ENCODE measurements at regions not wholly inside any gene's neighbourhood (a gene's known extent, or its start where the extent isn't known, plus 50 kb on each side); places are given as distances from the start of the nearest gene placed in this dataset.
A peak's percentile ranks its signal among the peaks of the same experiment; 100 is the strongest.

DNA sequence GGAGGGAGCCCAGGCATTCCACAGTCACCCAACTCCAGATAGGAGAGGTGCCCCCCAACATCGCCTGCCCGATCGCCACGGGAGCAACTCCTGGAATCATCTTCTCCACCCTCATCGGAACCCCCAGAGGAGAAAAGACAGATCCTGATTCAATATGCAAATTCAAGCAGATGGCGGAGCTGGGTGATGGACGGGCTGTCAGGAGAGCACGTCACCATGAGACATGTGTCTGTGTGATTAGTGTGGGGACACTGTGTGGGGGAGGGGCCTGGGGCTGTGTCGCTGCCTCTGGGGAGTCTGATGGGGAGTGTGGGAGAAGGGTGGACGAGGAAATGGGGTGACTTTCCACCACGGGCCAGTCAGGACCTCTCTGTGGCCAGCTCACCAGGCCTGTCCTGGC is 90.2 kb upstream of the CSF3R start:
- no peak for DNase-seq

DNA sequence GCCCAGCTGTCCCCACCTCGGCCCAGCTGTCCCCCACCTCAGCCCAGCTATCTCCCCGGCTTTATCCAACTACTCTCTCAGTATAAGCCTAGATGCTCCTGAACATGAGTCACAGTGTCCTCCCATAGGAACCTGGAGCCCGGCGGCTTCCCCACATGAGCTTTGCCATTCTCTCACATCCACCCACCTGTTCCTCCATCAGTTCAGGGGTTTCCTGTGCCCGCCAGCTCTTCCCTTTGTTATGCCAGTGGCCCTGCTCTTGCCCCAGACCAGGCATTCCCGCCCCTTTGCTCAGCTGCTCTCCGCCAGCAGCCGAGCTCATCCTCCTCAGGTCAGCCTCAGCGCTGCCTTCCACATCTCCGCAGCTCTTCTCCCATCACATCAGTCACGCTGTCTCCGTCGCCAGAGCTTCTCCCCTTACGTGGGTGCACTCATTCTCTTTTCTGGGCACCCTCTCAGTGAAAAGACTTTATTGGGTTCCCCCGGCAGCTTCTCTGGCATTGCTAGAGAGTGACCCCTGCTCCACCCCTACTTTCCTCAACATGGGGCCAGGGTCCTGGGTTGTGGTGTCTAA is 89.5 kb upstream of the CSF3R start:
- no peak for DNase-seq

DNA sequence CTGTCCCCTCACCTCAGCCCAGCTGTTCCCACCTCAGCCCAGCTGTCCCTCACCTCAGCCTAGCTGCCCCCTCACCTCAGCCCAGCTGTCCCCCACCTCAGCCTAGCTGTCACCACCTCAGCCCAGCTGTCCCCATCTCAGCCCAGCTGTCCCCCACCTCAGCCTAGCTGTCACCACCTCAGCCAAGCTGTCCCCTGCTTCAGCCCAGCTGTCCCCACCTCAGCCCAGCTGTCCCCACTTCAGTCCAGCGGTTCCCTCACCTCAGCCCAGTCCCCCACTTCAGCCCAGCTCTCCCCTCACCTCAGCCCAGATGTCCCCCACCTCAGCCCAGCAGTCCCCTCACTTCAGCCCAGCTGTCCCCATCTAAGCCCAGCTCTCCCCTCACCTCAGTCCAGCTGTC is 88.4 kb upstream of the CSF3R start:
- DNase-seq: no peak

DNA sequence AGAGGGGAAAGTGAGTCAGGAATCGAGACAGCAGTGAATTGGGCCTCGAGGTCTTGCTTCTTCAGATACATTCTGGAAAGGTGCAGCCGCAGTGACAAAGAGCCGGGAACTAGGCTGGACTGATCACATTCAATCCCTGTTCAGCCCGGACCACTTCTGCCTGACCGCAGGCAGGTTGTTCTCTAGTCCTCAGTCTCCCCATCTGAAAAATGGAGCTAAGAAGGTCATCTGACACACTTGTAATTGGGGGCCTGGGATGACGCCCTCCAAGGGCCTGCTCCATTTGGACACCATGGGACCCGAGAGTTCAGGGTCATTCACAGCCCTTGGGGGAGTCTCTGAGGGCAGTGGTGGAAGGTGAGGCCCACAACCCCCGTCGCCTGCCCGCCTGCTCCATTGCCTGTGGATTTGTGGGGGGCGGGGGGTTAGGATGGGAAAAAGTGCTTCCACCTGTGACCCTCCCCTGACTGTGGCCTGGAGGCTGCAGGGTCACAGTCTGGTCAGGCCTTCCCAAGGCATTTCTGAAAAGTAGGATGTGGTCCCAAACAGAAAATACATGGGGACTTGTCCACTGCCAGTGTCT is 87.9 kb upstream of the CSF3R start:
- no peak for DNase-seq

DNA sequence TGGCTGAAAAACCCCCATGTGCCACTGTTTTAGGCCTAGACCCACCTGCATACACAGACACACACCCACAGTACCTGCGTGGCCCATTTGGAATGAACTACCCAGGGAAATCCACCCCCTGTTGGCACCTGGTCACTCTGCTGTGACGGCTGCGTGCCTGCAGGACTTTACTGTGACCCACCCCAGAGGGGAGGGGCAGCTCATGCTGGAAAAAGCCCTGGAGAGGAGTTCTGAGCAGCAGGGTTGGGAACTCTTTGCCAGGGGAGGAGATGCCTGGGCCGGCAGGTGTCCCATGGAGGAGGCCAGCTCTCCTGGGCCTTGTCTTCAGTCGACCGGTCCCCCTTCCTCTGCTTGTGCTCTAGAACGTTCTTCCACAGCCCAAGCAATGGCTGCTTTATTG is 87.3 kb upstream of the CSF3R start:
- DNase-seq: no peak

DNA sequence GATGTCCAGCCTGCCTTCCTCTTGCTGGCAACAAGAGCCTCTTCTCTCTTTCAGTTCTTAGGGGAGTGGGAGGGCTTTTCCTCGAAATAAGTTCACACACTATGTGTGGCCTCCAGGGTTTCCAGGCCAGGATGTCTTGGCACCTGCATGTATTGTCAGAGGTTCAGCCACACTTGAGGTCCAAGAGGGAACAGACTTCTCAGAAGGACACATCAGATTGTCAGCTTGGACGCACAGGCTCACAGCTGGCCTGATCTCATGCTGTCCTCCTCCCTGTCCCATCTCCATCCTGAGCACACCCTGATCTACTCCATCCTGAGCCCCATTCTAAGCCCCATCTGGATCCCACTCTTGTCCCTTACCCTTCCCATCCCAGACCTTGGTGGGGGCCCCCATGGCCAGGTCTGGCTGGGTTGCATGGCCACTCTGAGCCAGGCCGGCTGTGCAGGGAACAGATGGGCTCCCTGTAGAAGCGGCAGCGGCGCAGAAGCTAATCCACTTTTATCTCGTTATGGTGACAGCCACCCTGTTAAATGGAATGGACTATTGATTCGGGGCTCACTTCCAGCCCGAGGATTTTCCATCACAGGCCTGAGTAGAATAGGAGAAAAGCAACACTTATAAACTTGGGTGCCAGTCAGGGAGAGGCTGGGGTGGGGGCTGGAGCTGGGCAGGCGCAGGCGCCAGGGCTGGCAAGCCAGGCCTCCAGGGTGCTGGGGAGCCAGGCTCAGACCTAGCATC is 85.1 kb upstream of the CSF3R start:
- DNase-seq: no peak

DNA sequence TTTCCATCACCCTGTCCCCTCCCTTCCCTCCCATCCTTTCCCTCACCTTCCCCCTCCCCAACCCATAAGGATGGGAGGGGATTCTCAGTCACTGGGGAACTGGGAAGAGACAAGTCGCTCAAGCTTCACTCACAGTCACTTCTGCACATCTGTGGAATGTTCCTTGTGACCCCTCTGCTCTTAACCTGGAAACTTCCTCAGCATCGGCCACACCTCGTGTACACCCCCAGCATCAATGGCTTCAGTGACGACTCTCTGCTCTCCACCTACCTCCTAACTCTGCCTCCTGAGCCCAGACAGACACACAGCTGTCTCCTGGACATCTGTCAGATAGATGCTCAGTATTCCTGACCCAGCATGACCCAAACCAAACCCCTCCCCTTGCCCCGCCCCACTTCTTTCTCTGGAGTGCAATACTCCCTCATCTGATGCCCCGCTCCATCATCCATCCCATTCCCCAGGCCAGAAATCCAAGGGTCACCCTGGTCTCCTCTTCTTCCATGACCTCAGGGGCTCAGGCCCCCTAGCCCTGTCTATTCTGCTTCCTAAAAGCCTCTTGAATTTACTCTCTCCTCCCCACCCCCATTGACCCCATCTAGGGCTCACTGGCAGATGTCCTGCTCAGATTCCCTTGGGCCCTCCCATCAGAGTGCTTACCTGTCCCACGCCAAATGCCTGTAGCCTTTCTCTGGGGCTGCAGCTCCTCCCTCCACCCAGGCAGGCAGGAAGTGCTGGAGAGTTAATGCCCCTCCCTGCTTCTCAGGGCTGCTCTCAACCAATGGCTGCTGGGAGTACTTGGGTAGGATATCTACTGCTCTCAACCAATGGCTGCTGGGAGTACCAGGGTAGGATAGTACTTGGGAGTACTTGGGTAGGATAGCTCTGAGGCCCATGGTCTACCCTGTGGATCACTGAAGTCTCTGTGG is 83.1 kb upstream of the CSF3R start:
- no peak for DNase-seq

DNA sequence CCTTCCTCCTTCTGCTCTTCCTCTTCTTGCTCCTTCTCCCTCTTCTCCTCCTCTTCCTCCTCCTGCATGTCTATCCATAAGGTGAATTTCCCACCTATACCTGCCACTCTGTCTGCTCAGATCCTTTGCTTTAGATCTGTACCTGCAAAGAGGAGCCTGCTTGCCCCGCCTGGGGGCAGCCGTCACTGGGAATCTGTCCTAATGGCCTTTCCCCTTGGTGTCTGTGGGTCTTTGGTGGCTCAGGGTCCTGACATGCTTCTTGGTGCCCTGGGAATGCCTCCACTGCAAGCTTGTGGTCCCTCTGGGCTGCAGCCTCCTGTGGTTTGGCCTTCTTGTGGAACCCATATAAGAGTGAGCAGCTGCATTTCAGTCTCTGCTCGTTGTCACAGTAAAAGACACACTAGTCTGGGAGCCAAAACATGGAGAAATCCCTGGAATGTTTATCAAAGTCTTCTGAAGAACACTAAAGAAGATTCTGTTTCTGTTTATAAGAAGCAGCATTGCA is 79.5 kb upstream of the CSF3R start:
- no peak for DNase-seq

DNA sequence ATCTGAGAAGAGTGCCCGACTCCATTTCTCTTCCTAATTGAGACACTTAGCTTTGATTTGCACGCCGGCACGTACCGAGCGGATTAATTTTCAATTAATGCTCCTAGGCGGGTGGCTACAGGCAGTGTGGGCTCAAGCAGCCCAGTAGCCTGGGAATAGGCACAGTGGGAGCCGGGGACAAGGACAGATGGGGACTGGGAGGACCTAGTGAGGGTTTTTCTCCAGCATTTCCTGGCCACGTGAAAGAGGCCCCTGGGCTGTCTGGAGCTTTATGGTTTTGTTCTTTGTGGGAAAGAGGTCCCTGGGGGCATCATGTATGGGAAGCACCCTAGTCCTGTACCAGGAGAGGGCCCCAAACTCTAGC is 78.6 kb upstream of the CSF3R start:
- DNase-seq: no peak

DNA sequence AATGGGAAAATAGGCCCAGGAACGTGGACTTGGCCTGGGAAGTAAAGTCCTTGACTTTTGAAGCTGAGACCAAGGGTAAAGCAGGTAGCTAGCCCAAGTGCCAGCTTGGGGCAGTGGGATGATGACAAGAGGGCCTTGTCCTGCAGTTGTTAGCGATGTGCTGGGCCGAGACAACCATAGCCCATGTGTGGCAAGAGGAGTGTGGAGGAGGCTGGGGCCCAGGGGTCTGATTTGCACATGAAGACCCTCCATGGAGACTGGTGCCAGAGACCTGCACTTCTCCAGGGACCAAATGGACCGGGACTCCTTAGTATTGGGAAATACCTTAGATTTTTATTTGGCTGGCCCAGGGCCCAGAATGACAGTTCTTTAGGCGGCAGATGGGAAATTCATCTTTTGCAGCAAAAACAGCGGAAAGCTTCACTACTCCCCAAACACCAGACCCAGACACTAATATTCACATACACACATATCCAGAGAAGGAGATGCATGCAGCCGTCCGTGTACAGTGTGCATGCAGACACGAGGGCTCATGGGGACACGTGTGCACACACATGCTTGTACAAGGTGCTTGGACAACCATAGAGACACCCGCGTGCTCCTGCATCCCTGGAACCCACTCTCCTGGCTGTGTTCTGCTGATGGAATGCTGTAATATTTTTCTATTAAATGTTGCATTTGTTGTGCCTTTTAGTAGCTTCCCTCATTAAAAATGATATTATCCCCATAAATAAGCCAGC is 78.1 kb upstream of the CSF3R start:
- DNase-seq: no peak

DNA sequence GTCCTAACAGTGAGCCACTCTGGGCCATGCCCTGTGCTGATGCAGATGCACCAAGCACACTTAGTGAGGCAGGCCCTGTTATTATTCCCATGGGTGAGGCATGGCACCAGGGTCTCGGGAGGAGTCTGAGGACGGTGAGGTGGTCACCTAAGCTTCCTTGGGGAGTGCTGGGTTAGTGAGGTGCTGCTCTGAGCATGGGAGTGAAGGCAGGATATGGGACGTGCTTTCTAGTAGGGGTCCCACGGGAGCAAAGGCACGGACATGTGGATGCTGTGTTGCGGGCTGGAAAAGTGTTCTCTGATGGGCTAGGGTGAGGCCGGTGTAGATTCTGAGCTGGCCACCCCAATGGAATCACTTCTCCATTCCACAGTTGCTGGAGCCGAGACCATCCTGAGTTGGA is 77.5 kb upstream of the CSF3R start:
- DNase-seq: no peak

DNA sequence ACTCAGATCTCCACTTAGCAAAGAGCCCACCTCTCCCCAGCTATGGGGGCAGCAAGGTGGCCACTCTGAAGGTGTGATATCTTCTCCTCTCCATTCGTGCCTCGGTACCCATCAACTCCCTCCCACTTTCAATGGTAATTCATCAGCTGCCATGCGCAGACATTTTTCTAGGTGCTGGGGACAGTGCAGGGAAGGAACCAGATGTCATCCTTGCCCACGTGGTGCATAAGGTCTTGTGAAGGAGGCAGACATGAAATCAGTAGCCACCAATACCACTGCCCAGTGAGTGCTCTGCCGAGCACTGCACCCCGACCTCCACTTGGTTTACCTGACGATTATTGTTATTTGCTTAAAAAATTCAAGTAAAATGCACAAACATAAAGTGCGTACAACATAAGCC is 76.3 kb upstream of the CSF3R start:
- DNase-seq: no peak

DNA sequence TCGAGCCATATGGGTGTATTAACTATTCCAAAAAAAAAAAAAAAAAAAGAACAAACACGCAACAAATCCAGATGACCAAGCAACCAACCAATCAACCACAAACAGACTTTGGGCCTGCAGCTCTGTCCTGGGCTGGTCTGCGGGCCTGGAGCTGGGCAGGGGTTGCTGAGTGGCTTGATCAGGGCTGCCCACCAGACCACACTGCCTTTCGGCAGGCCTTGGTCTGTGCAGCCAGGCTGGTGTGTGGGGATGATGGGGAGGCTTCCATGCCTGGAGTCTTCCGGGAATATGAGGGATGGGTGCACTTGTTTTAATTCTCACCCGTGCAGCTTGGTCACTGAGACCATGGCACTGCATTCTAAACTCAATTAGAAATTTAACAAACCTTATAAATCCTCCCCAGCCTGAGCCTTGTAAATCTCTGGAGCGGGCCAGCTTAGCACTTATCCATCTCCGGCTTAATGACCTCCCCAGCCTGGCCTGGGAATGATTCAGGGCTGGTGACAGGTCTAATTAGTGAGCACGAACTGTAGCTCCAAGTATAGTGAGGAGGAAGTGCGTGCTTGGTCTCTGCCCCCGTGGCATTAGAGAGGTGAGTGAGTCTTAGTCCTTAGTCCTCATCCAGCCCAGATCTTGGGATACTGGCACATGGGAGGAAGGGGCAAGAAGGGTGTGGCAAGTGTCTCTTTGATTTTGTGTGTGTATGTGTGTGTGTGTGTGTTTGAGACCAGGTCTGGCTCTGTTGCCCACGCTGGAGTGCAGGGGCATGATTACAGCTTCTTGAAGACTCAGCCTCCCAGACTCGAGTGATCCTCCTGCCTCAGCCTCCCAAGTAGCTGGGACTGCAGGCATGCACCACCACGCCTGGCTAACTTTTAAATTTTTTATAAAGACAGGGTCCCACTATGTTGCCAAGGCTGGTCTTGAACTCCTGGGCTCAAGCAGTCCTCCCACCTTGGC is 74.6 kb upstream of the CSF3R start:
- no peak for DNase-seq

DNA sequence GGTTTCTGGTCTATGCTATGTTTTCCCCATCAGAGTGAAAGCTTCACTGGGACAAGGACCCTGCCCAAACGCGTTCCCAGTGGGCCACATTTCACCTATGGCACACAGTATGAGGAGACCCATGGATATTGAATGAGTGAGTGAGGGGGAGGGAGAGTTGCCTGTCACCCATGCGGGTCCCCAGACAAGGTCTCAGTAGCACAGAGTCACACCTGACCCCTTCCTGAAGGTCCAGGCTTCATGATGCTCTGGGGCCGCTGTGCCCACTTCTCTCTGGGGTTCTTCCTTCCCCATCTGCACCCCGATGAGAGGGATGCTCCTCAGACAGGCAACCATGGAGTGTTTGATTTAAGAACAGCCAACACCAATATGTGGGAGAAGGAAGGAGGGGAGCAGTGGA is 72.3 kb upstream of the CSF3R start:
- DNase-seq: no peak

DNA sequence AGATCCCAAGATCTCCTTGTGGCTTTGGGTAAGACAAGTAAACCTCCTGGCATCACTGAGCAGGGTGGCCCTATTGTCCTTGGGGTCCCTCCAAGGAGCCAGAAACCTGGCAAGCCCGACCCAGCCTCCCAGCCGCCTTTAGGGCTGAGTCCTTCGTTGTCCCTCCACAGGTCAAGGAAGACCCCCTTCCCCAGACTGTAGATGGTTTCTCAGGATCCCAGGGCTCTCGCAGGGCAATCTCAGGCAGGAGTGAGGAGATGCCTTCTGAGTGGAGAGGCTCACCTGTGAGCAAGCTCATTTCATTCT is 71.6 kb upstream of the CSF3R start:
- DNase-seq: no peak

DNA sequence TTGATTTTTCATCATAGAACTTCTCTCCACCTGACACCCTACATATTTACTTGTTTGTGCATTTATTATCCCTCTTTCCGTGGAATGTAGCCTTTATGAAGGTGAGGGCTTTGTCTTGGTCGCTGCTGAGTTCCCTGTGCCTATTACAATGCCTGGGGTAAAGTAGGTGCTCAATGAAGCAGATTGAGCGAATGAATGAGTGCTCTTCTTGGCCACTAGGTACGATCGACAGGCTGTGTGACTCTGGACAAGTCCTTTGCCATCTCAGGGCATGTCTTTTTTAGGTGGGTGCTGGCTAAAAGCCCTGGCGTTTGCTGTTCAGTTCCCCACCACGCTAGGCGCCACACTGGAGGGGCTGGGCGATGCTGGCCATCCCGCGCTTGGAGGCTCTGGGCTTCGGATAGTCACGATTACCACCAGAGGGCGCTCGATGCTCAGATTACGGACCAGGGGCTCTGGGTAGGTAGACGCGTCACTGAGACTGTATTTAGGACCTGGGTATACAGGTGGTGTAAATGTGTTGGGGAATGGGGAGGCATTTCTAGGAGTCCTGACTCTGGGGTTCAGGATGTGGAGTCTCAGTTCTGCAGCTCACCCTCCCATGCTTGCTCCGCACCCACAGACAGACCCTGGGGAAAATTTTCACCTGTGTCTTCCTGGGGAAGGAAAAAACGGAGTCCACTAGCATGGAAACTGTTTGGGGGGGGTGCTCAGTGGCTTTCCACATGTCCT is 71.0 kb upstream of the CSF3R start:
- peak; percentile 81 to 90 for DNase-seq

DNA sequence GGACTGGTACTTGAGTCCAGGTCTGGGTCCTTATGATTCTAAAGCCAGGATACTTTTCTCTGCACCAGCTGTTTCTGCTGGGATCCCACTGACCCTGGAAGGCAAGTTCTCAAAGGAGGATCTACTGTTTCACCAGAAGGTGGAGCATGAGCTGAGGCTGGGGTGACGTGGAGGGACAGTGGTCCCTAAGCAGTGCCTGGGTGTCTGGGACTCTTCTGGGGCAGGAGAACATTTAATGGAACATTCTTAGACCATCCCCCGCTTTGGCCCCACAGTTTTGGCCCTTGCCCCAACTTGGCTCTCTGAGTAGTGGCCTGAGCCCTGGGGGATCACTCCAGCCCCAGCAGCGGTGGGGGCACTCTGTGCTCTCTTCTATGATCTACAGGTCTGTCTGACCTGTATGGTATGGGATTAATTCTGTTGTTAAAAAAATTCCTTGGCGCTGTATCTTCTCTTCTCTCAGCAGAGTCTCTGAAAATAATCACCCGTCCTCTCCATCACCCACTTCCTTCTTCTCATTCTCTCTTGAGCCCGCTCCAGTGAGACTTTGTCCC is 60.3 kb upstream of the CSF3R start:
- peak; percentile 17 to 31 for DNase-seq

DNA sequence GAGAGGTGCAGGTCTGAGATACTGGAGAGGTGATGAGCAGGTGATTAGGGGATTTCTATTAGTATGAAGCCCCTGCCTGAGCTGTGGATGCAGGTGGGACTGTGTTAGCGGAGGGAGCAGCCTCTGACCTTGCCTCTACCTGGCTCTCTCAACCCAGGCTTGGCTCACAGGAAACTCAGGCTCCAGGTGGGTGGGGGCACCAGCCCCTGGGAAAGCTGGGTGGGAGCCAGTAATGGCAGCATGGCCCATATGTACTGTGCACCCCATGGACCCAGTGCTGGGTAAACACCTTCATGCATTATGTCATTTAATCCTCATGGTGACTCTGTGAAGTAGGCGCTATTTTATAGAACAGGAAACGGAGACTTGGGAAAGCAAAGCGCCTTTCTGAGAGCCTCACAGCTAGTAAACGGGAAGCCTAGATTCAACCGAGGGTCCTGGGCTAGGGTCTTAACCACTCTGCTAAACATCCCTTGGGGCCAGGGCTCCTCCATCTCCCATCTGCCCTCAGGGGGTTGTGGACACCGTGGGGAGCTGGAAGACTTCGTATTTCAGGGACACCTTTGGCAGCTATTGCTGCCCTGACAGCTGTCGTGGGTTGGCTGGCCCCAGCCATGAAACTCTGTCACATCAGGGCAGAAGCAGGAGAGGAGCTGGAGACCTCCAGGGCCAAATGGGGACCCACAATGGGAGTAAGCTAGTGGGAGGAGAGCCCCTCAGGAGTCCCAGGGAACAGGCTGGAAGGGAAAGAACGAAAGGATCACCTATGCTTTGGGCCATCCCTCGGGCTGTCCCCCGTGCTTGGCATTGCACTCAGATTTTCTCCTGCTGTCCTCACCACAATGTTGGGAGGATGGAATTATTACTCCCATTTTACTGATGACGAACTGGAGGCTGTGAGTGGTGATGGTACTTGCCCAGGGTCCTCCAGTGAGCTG is 59.6 kb upstream of the CSF3R start:
- peak; percentile 74 to 90 for DNase-seq

DNA sequence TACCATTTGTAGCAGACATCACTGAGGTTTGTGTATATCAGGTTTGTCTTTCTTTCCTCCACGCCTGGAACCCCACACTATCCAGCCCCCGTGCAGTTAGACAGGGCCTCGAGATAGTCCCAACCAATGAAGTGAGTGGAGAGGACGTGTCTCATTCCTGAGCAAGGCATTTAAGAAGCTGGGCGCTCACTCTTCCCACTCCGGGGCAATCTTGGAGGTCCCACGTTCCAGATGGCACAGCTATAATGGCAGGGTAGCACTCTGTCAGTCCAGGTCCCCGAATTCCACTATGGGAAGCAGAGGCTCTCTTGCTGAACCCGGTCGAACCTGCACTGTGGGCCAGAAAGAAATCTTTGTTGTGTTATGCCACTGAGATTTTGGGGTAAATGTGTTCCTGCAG is 57.3 kb upstream of the CSF3R start:
- DNase-seq: no peak

DNA sequence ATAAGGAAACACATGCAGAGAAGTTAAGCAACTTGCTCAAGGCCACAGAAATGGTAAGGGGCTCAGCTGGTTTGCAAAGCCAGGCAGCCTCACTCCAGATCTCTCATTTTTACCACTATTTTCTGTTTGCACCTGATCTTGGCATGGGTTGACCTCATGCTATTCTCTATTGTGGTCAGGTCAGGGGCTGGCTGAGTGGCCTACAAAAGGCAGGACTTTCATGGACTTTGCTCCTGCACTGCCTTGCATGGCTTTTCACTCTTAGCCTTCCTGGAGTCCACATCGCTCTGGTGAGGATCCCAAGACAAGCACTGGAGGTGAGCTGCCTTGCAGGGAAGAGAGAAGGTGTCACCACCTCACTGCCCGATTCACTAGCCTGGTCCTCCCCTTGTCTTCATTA is 56.8 kb upstream of the CSF3R start:
- DNase-seq: no peak
